Trophoblast cell (in vitro differentiated cells and primary cell): ENCODE measurements at regions not wholly inside any gene's neighbourhood (a gene's known extent, or its start where the extent isn't known, plus 50 kb on each side); places are given as distances from the start of the nearest gene placed in this dataset.

Source experiments
- DNase-seq, 2 donors: peaks; one replicate each; pipeline ENCODE4 v3.0.0-alpha.2; 2016
- H2AFZ ChIP-seq: 2 replicates; pipeline ENCODE4 v1.6.1; 2013; ENCODE audit warnings: low read length, moderate library complexity, mild to moderate bottlenecking; ENCODE audit not compliant: insufficient read depth, poor library complexity
- H2AK5ac ChIP-seq: 2 replicates; pipeline ENCODE4 v1.6.1; 2013; ENCODE audit warnings: mild to moderate bottlenecking, low read length
- H2BK120ac ChIP-seq: 2 replicates; pipeline ENCODE4 v1.6.1; 2013; ENCODE audit warnings: low read length, mild to moderate bottlenecking, moderate library complexity; ENCODE audit not compliant: insufficient read depth, poor library complexity
- H2BK12ac ChIP-seq: 2 replicates; pipeline ENCODE4 v1.6.1; 2013; ENCODE audit warnings: mild to moderate bottlenecking, low read length, moderate library complexity
- H2BK5ac ChIP-seq: 2 replicates; pipeline ENCODE4 v1.6.1; 2013; ENCODE audit warnings: low read length, low read depth, moderate library complexity, mild to moderate bottlenecking; ENCODE audit not compliant: poor library complexity
- H3K14ac ChIP-seq: 2 replicates; pipeline ENCODE4 v1.6.1; 2013; ENCODE audit warnings: mild to moderate bottlenecking, low read length
- H3K18ac ChIP-seq: 2 replicates; pipeline ENCODE4 v1.6.1; 2013; ENCODE audit warnings: mild to moderate bottlenecking, low read length
- H3K23ac ChIP-seq: 2 replicates; pipeline ENCODE4 v1.6.1; 2013; ENCODE audit warnings: low read length
- H3K27ac ChIP-seq: 2 replicates; pipeline ENCODE4 v1.5.1; 2013; ENCODE audit warnings: low read depth, mild to moderate bottlenecking, inconsistent platforms, low read length, moderate library complexity
- H3K27me3 ChIP-seq: 2 replicates; pipeline ENCODE4 v1.6.1; 2013; ENCODE audit warnings: inconsistent platforms, mild to moderate bottlenecking, low read length, moderate library complexity; ENCODE audit not compliant: insufficient read depth
- H3K36me3 ChIP-seq, 2 experiments: 1 replicate in 1 of 2; 2 replicates in 1 of 2; pipeline ENCODE4 v1.6.1; 2013; ENCODE audit warnings: low read length in 2 of 2, mild to moderate bottlenecking in 2 of 2, moderate library complexity in 1 of 2; ENCODE audit not compliant: insufficient read depth in 2 of 2, control insufficient read depth in 1 of 2
- H3K4ac ChIP-seq: 2 replicates; pipeline ENCODE4 v1.6.1; 2013; ENCODE audit warnings: low read depth, mild to moderate bottlenecking, low read length, moderate library complexity
- H3K4me1 ChIP-seq, 2 experiments: 1 replicate in 1 of 2; 2 replicates in 1 of 2; pipeline ENCODE4 v1.6.1; 2013; ENCODE audit warnings: low read length in 2 of 2, mild to moderate bottlenecking in 2 of 2, moderate library complexity in 1 of 2; ENCODE audit not compliant: insufficient read depth in 2 of 2, control insufficient read depth in 1 of 2
- H3K4me2 ChIP-seq: 2 replicates; pipeline ENCODE4 v1.6.1; 2013; ENCODE audit warnings: inconsistent platforms, mild to moderate bottlenecking, low read length, moderate library complexity
- H3K4me3 ChIP-seq: 2 replicates; pipeline ENCODE4 v1.5.1; 2013; ENCODE audit warnings: mild to moderate bottlenecking, low read depth, low read length, inconsistent platforms
- H3K79me1 ChIP-seq: one replicate; pipeline ENCODE4 v1.6.1; 2013; ENCODE audit warnings: low read length
- H3K79me2 ChIP-seq: 2 replicates; pipeline ENCODE4 v1.6.1; 2013; ENCODE audit warnings: low read length, mild to moderate bottlenecking; ENCODE audit not compliant: control insufficient read depth, insufficient read depth, poor library complexity
- H3K9ac ChIP-seq: 2 replicates; pipeline ENCODE4 v1.6.1; 2013; ENCODE audit warnings: mild to moderate bottlenecking, low read length
- H3K9me3 ChIP-seq: 2 replicates; pipeline ENCODE4 v1.6.1; 2013; ENCODE audit warnings: low read depth, mild to moderate bottlenecking, control low read depth, inconsistent platforms, low read length; ENCODE audit not compliant: insufficient read depth
- H4K12ac ChIP-seq: 2 replicates; pipeline ENCODE4 v1.6.1; 2013; ENCODE audit warnings: low read depth, mild to moderate bottlenecking, low read length, moderate library complexity
- H4K8ac ChIP-seq: 2 replicates; pipeline ENCODE4 v1.6.1; 2013; ENCODE audit warnings: low read depth, mild to moderate bottlenecking, low read length, moderate library complexity
- H4K91ac ChIP-seq: one replicate; pipeline ENCODE4 v1.6.1; 2013; ENCODE audit warnings: low read depth, mild to moderate bottlenecking, low read length, moderate library complexity
- WGBS: extraction: QIAGEN DNeasy Blood & Tissue Kit; methylation state at CpG from one replicate; pipeline ENCODE4 v1.1.7; 2013; ENCODE audit warnings: missing lambda C conversion rate; ENCODE audit not compliant: insufficient read length, insufficient coverage; ENCODE audit errors: extremely low coverage; 5-methylcytosine and 5-hydroxymethylcytosine counted together

- no peak overlapping the region for H3K4me2 ChIP-seq
- DNase-seq, result no peak
- H3K18ac ChIP-seq, result no peak overlapping the region
- no peak overlapping the region for H3K14ac ChIP-seq
- no peak overlapping the region for H2BK12ac ChIP-seq
- H4K91ac ChIP-seq, result no peak overlapping the region
- no peaks in the 10 kb centered on the region for H3K79me1 ChIP-seq
- H2AFZ ChIP-seq, result no peak overlapping the region
- no peak overlapping the region for H3K9ac ChIP-seq
- no peak overlapping the region for H2AK5ac ChIP-seq
- H3K4me3 ChIP-seq, result no peak overlapping the region
- no CpG with 5 or more reads among the region's 3 CpGs for WGBS
- H3K4me1 ChIP-seq, result no peaks in the 10 kb centered on the region
- H3K4ac ChIP-seq, result no peak overlapping the region
- H3K27ac ChIP-seq, result no peak overlapping the region
- H2BK120ac ChIP-seq, result no peak overlapping the region
- no peak overlapping the region for H3K23ac ChIP-seq
- no peaks in the 10 kb centered on the region for H3K79me2 ChIP-seq
- no peaks in the 10 kb centered on the region for H3K27me3 ChIP-seq
- H3K36me3 ChIP-seq, result no peaks in the 10 kb centered on the region
- no peak overlapping the region for H2BK5ac ChIP-seq
- no peak overlapping the region for H4K12ac ChIP-seq
- no peak overlapping the region for H4K8ac ChIP-seq
- no peaks in the 10 kb centered on the region for H3K9me3 ChIP-seq
These were observed 847.5 kb downstream of the TLE1 start for GRCh38 chr9:80841888-80842287.

GRCh38 chr9:80839821-80840675 is 849.3 kb downstream of the TLE1 start:
- Histone ChIP-seq H3K79me2 (no peaks in the 10 kb centered on the region), H3K36me3 (no peaks in the 10 kb centered on the region), H2AK5ac (no peak overlapping the region), H3K27me3 (no peaks in the 10 kb centered on the region), H4K12ac (no peak overlapping the region), H3K14ac (no peak overlapping the region), H2AFZ (no peak overlapping the region), H3K79me1 (no peaks in the 10 kb centered on the region), H3K9ac (no peak overlapping the region), H3K9me3 (no peaks in the 10 kb centered on the region), H3K27ac (no peak overlapping the region), H2BK120ac (no peak overlapping the region), H4K8ac (no peak overlapping the region), H3K4me2 (no peak overlapping the region), H4K91ac (no peak overlapping the region), H3K4ac (no peak overlapping the region), H3K18ac (no peak overlapping the region), H3K4me1 (no peaks in the 10 kb centered on the region), H3K23ac (no peak overlapping the region), H3K4me3 (no peak overlapping the region), H2BK12ac (no peak overlapping the region), H2BK5ac (no peak overlapping the region)
- no CpG with 5 or more reads among the region's 6 CpGs for WGBS
- no peak for DNase-seq

GRCh38 chr9:80836013-80836412 is 853.3 kb downstream of the TLE1 start:
- H2AFZ ChIP-seq, result no peak overlapping the region
- no peak overlapping the region for H3K4me2 ChIP-seq
- no peak overlapping the region for H3K27ac ChIP-seq
- no peak overlapping the region for H3K18ac ChIP-seq
- no peak overlapping the region for H2AK5ac ChIP-seq
- H3K4me1 ChIP-seq, result no peaks in the 10 kb centered on the region
- H3K23ac ChIP-seq, result no peak overlapping the region
- H3K27me3 ChIP-seq, result no peaks in the 10 kb centered on the region
- H3K4me3 ChIP-seq, result no peak overlapping the region
- no peak overlapping the region for H2BK120ac ChIP-seq
- no peak overlapping the region for H3K14ac ChIP-seq
- no peaks in the 10 kb centered on the region for H3K9me3 ChIP-seq
- H3K36me3 ChIP-seq, result no peaks in the 10 kb centered on the region
- H3K9ac ChIP-seq, result no peak overlapping the region
- H3K4ac ChIP-seq, result no peak overlapping the region
- no peak overlapping the region for H2BK12ac ChIP-seq
- H4K12ac ChIP-seq, result no peak overlapping the region
- no peak overlapping the region for H4K8ac ChIP-seq
- no peak overlapping the region for H4K91ac ChIP-seq
- DNase-seq, result no peak
- H3K79me2 ChIP-seq, result no peaks in the 10 kb centered on the region
- H3K79me1 ChIP-seq, result no peaks in the 10 kb centered on the region
- no peak overlapping the region for H2BK5ac ChIP-seq

- Histone ChIP-seq H3K27me3 (no peaks in the 10 kb centered on the region), H3K4me3 (no peak overlapping the region), H2AK5ac (no peak overlapping the region), H2BK120ac (no peak overlapping the region), H3K9me3 (no peaks in the 10 kb centered on the region), H2BK5ac (no peak overlapping the region), H3K9ac (no peak overlapping the region), H2BK12ac (no peak overlapping the region), H3K79me1 (no peaks in the 10 kb centered on the region), H3K4me1 (no peaks in the 10 kb centered on the region), H4K12ac (no peak overlapping the region), H4K8ac (no peak overlapping the region), H3K4me2 (no peak overlapping the region), H2AFZ (no peak overlapping the region), H3K4ac (no peak overlapping the region), H3K27ac (no peak overlapping the region), H4K91ac (no peak overlapping the region), H3K23ac (no peak overlapping the region), H3K14ac (no peak overlapping the region), H3K79me2 (no peaks in the 10 kb centered on the region), H3K18ac (no peak overlapping the region), H3K36me3 (no peaks in the 10 kb centered on the region)
- WGBS, result no CpG with 5 or more reads among the region's 1 CpG
- DNase-seq, result no peak
These were observed 857.6 kb downstream of the TLE1 start for GRCh38 chr9:80831751-80832150.
